IPS-NIHi11 (cell line): ENCODE measurements at regions not wholly inside any gene's neighbourhood (a gene's known extent, or its start where the extent isn't known, plus 50 kb on each side); places are given as distances from the start of the nearest gene placed in this dataset.

ENCODE experiments used
- DNase-seq: peaks from one replicate; pipeline ENCODE4 v3.0.0; 2012; ENCODE audit warnings: mixed read lengths, low spot score

DNA sequence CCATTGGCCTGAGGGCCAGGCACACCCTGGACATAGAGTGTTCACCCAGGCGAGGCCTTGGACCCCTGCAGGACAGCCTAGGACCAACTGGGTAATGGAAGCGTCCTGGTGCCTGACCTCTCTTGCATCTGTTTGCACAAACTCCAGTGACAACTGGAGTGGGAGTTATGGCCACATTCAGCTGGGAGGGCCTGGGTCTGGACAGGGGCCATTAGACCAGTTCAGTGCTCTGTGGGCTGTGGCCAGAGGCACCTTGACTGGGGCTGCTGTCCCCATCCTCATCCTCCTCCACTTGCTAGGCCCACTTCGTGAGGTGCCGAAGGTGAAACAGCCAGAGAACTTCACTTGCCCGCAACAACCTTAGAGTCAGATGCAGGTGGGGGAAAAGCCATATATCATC lies 372.7 kb upstream of the IRX1 start:
- DNase-seq, result no peak

DNA sequence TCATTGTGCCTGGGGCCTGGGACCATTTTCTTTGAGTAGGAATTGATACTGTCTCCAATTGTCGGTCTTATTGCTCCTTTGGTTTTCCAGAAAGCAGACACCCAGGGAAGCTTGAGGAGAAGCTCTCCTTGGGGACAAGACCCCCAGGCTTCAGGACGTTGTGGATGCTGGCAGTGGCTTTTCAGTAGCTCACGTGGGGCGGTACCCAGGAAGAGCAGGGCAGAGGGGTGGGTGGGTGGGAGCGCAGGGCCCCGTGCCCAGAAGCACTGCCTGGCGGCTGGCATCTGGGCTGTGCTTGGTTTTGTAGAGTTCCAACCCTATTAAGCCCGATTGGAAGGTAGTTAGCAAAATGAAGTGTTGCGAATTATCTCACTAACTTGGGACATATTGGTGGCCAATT lies 374.2 kb upstream of the IRX1 start:
- DNase-seq, result no peak

GRCh38 chr5:3220638-3221288 lies 374.9 kb upstream of the IRX1 start:
- DNase-seq, result no peak

- no peak for DNase-seq
Measured at GRCh38 chr5:3220201-3220600, 375.4 kb upstream of the IRX1 start.

DNA sequence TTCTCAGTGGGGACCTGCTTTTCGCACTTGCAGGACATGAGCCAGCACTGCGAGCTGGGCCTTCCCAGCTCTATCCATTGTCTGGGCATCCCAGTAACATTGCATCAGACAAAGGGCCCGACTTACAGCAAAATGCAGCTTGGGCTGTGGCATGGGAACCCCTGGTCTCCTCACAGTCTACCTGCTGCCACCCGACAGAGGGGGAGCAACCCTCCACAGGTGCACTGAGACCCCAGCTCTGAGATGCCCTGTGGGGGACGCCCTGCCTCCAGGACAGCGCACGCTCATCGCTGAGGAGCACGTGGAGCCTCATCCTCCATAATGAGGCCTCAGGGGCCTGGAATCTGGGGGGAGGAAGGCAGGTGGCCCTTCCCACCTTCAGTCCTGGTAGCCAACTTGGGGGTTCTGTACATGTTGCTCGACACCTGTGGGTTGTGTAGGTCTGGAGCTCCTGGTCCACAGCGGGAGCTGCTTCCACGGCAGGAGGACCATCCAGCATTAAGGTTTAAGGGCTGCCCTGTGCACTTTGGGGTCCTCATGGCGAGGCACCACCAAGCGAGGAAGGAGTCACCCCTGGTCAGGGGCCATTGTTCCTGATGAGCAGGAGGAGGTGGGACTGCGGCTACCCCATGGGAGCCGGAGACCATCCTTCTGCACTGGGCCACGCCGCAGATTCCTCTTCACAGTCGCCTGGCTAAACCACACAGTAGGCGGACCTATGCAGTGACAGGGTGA lies 376.5 kb upstream of the IRX1 start:
- DNase-seq, result no peak

DNA sequence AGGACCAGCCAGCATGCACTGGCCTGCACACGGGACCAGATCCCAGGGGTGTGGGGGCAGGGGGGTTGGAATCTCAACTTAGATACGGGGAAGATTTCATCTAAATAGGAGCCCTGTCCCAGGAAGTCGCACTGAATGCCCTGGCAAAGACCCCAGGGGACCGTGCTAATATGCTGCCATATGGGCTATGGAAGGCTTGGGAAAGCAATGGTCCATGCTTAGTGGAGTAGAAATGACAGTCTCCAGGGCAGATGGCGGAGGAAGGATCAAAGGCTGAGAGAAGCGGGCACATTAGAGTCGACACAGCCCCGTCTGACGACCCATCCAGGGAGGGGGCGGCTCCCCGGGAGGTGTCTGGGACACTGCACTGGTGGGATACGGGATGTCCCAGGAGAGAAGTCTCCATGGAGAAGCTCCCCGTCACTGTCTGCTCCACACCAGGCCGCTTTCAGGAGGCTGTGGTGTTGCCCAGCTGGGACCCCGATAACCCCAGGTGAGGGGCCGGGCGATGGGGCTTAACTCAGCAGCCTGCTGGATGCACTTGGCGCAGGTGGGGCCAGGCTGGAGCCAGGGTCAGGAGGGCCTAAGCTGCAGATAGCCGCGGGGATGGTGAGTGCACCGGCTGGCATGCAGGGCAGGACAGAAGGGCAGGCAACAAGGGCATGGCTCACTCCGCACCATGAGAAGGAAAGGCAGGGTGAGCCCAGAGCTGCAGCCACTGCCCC lies 377.7 kb upstream of the IRX1 start:
- no peak for DNase-seq

- DNase-seq, result no peak
Measured at GRCh38 chr5:3217114-3217513, 378.5 kb upstream of the IRX1 start.

- DNase-seq, result no peak
Measured at GRCh38 chr5:3216386-3216785, 379.2 kb upstream of the IRX1 start.

- DNase-seq, result no peak
Measured at GRCh38 chr5:3214838-3215374, 380.7 kb upstream of the IRX1 start.

DNA sequence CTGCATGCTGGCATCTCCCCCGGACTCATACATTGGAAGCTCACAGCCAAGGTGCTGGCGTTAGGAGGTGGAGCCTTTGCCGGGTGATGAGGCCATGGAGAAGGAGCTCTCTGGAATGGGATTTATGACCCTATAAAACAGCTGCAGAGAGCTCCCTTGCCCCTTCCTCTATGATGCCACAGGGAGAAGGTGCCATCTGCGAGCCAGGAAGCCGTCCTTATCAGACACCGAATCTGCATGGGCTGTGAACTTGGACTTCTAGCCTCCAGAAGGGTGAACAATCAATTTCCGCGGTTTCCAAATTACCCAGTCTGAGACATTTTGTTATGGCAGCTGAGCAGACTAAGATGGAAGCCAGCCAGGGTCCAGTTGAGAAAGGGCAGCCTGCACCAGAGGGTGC lies 381.2 kb upstream of the IRX1 start:
- no peak for DNase-seq

DNA sequence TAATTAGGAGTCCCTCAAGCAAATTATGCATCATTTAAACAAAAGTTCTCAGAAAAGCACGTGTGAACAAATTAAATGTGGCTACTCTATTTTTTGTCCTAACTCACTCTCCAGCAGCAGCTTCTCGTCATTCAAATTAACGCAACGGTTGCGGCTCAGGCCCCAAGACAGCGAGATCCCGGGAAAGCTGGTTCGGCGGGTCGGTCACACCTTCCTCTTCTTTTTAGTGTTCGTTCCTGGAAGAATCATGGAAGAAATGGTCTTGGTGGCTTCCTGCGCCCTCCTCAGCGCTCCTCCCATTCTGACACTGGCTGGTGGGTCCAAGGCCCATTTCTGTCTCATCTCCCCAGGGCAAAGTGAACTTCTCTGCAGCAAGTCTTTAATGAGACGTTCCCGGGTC lies 382.8 kb upstream of the IRX1 start:
- DNase-seq, result no peak

DNA sequence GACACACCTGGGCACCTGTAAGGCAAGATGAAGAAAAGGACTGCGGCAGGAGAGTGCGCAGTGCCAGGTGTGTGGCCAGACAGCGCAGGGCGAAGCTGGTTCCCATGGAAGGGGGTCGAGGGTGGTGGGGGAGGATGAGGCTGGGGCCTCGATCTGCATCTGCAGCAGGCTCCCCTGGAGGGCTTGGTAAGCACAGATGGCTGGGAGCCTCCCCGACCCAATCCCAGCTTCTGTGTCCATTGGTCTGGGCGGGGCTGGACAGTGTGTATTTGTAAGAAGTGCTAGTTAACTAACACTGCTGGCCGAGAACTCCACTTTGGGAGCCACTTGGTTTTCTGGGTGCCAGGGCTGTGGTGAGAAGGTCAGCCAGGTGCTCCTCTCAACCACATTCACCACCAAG lies 385.1 kb upstream of the IRX1 start:
- no peak for DNase-seq

- no peak for DNase-seq
Measured at GRCh38 chr5:3209918-3210317, 385.7 kb upstream of the IRX1 start.

- no peak for DNase-seq
Measured at GRCh38 chr5:3202570-3202969, 393.1 kb upstream of the IRX1 start.

GRCh38 chr5:3201941-3202340 lies 393.7 kb upstream of the IRX1 start:
- no peak for DNase-seq

GRCh38 chr5:3201121-3201520 lies 394.5 kb upstream of the IRX1 start:
- DNase-seq, result no peak

GRCh38 chr5:3199962-3200755 lies 395.5 kb upstream of the IRX1 start:
- DNase-seq, result no peak

DNA sequence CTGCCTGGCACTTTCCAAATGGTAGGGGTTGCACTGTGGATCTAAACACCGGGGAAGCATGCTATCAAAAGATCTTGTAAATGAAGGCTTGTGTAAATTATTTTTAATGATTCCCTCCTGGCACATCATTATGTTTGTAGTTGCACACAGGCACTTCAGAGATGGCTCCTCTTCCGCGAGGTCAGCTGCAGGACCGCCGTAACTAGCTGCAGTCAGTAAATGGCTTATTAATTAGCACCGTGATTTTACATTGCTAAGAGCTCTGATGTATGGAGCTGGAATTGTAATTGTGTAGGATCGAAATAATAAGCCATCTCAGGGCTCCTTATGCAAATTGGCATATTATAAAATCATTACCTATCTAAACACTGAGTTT lies 397.6 kb upstream of the IRX1 start:
- DNase-seq, result no peak

DNA sequence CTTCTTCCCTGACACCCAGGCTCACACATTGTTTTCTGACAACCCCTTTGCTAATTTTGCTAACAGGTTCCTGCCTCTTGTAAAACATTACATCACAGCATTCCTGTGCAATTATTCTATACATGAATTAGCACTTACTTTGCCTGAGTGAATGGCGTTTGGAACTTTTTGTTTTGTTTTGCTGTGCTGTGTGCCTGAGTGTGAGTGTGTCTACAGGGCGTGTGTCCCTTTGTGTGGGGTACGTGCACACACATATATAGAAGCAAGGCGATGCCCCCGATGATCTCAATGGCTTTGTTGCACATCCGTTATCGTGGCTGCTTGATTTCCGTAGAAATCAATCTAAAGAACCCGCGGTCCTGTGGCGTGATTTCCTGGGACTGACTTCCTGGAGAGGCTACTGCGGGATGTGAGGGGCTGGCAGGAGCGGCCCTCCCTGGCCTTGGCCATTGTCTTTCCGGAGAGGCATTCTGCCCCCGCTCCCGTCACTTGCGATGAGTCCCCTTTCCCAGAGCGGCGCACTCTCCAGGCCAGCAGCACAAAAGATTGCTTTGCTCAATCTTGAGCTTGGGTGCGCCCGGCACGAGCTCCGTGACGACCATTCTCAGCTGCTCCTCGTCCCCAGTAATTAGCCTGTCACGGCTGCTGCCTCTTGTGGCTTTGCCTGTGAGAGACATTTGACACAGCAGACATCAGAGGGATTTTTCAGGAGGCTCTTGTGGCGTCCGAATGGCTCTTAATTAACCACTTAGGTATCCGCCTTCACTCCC lies 398.1 kb upstream of the IRX1 start:
- peak; percentile 55 for DNase-seq

DNA sequence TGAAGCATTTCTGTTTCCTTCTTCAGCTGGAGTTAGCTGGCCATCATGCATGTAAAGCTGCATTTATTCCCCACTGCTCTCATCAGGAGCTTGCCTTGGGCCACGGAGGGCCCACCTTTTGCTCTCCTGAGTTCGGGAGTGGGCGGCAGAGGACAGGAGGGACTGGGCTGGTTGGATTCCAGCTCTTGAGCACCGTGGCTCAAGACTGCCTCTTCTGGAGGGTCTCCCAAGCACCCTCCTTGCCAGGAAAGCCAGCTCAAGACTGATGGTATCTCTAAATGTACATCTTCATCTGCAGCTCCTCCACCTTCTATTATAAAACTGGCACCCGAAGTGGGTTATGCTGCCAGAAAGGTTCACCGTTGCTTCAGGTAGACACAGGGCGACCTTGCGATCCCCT lies 399.6 kb upstream of the IRX1 start:
- no peak for DNase-seq

GRCh38 chr5:3194684-3195083 lies 400.9 kb upstream of the IRX1 start:
- no peak for DNase-seq

DNA sequence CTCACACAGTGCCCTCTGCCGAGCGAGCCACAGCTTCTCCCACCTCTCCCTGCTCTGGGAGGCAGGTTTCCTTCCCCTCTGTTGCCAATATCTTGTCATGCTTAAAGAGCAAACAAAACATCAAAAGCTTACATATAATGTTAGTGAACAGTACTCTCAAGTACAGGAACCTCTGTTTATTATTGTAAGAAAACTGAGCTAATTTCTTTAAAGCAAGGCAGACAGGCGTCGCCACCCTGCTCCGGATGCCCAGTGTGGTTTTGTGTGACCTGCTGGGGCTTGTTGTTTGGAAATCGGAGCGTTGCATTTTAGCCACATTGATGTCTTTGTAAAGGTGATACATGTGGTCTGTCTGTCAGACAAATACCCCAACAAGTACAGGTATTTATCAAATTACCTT lies 401.4 kb upstream of the IRX1 start:
- no peak for DNase-seq
